ENCODE measurements at regions not wholly inside any gene's neighbourhood (a gene's known extent, or its start where the extent isn't known, plus 50 kb on each side); places are given as distances from the start of the nearest gene placed in this dataset.
A peak's percentile ranks its signal among the peaks of the same experiment; 100 is the strongest.

- no peak for DNase-seq (ENCODE audit: insufficient read length, low spot score)
- TF ChIP-seq POLR2A (IDR thresholded peaks at IDR 0.05; ENCODE audit: low read depth, low read length), result no peak
- no peak for FAIRE-seq
Observed at GRCh38 chr5:58024151-58024550, 435.7 kb downstream of the PLK2 start.

- FAIRE-seq (no peak), DNase-seq (ENCODE audit: insufficient read length, low spot score) (no peak)
- TF ChIP-seq POLR2A (IDR thresholded peaks at IDR 0.05; ENCODE audit: low read depth, low read length), result no peak
Observed at GRCh38 chr5:58022055-58022454, 437.8 kb downstream of the PLK2 start.

GRCh38 chr5:58021466-58021865 is 438.4 kb downstream of the PLK2 start:
- no peak for FAIRE-seq
- no peak for TF ChIP-seq POLR2A (IDR thresholded peaks at IDR 0.05; ENCODE audit: low read depth, low read length)
- DNase-seq (ENCODE audit: insufficient read length, low spot score), result no peak

GRCh38 chr5:58019614-58020013 is 440.3 kb downstream of the PLK2 start:
- FAIRE-seq, result no peak
- no peak for TF ChIP-seq POLR2A (IDR thresholded peaks at IDR 0.05; ENCODE audit: low read depth, low read length)
- no peak for DNase-seq (ENCODE audit: insufficient read length, low spot score)

- FAIRE-seq (no peak), DNase-seq (ENCODE audit: insufficient read length, low spot score) (no peak)
- TF ChIP-seq POLR2A (IDR thresholded peaks at IDR 0.05; ENCODE audit: low read depth, low read length), result no peak
Observed at GRCh38 chr5:58018016-58018415, 441.9 kb downstream of the PLK2 start.

GRCh38 chr5:58016877-58017276 is 443.0 kb downstream of the PLK2 start:
- TF ChIP-seq POLR2A (IDR thresholded peaks at IDR 0.05; ENCODE audit: low read depth, low read length), result no peak
- no peak for DNase-seq (ENCODE audit: insufficient read length, low spot score)
- no peak for FAIRE-seq

GRCh38 chr5:58016358-58016757 is 443.5 kb downstream of the PLK2 start:
- no peak for FAIRE-seq
- no peak for DNase-seq (ENCODE audit: insufficient read length, low spot score)

GRCh38 chr5:58015175-58015574 is 444.7 kb downstream of the PLK2 start:
- TF ChIP-seq POLR2A (IDR thresholded peaks at IDR 0.05; ENCODE audit: low read depth, low read length), result no peak
- no peak for DNase-seq (ENCODE audit: insufficient read length, low spot score)
- FAIRE-seq, result no peak

More at GRCh38 chr5:58016358-58016757, 443.5 kb downstream of the PLK2 start:
- TF ChIP-seq POLR2A (IDR thresholded peaks at IDR 0.05; ENCODE audit: low read depth, low read length), result no peak

GRCh38 chr5:58013542-58014258 is 446.2 kb downstream of the PLK2 start:
- TF ChIP-seq POLR2A (IDR thresholded peaks at IDR 0.05; ENCODE audit: low read depth, low read length), result no peak
- no peak for DNase-seq (ENCODE audit: insufficient read length, low spot score)
- FAIRE-seq, result no peak

GRCh38 chr5:58012801-58013315 is 447.0 kb downstream of the PLK2 start:
- FAIRE-seq (no peak), DNase-seq (ENCODE audit: insufficient read length, low spot score) (no peak)
- TF ChIP-seq POLR2A (IDR thresholded peaks at IDR 0.05; ENCODE audit: low read depth, low read length), result no peak

- DNase-seq (ENCODE audit: insufficient read length, low spot score) (no peak), FAIRE-seq (peak; percentile 87)
- TF ChIP-seq POLR2A (IDR thresholded peaks at IDR 0.05; ENCODE audit: low read depth, low read length), result no peak
Observed at GRCh38 chr5:58012102-58012501, 447.8 kb downstream of the PLK2 start.

GRCh38 chr5:58011301-58011700 is 448.6 kb downstream of the PLK2 start:
- DNase-seq (ENCODE audit: insufficient read length, low spot score) (no peak), FAIRE-seq (no peak)
- TF ChIP-seq POLR2A (IDR thresholded peaks at IDR 0.05; ENCODE audit: low read depth, low read length), result no peak

GRCh38 chr5:58009754-58010153 is 450.1 kb downstream of the PLK2 start:
- no peak for TF ChIP-seq POLR2A (IDR thresholded peaks at IDR 0.05; ENCODE audit: low read depth, low read length)
- DNase-seq (ENCODE audit: insufficient read length, low spot score), result no peak
- FAIRE-seq, result peak; percentile 11

GRCh38 chr5:58002323-58002722 is 457.6 kb downstream of the PLK2 start:
- peak; percentile 99 for FAIRE-seq
- TF ChIP-seq POLR2A (IDR thresholded peaks at IDR 0.05; ENCODE audit: low read depth, low read length), result no peak
- DNase-seq (ENCODE audit: insufficient read length, low spot score), result no peak

GRCh38 chr5:57993866-57994265 is 466.0 kb downstream of the PLK2 start:
- FAIRE-seq, result no peak
- no peak for DNase-seq (ENCODE audit: insufficient read length, low spot score)
- TF ChIP-seq POLR2A (IDR thresholded peaks at IDR 0.05; ENCODE audit: low read depth, low read length), result no peak
